Stimulated activated CD8-positive, alpha-beta memory T cell treated with anti-CD3 and anti-CD28 coated beads, Interleukin-15, amount 100 ng/mL, for 48 hours (primary cell): ENCODE measurements at regions not wholly inside any gene's neighbourhood (a gene's known extent, or its start where the extent isn't known, plus 50 kb on each side); places are given as distances from the start of the nearest gene placed in this dataset.
"Not testable (repeated sequence)": the region's sequence is repeated elsewhere in the genome, so short reads cannot be mapped to it uniquely, and the experiment has no call there.

Experiments
- DNase-seq, 2 donors: peaks; one replicate each; pipeline ENCODE4 v3.0.0-alpha.2; 2020; ENCODE audit warnings: low read depth in 2 of 2

GRCh38 chr7:79953130-79953529, 181.5 kb upstream of the GNAI1 start:
- DNase-seq: no peak

- DNase-seq: no peak
These were observed 182.2 kb upstream of the GNAI1 start for GRCh38 chr7:79952399-79952798.

- no peak for DNase-seq
These were observed 183.2 kb upstream of the GNAI1 start for GRCh38 chr7:79951415-79951814.

GRCh38 chr7:79949778-79950177, 184.9 kb upstream of the GNAI1 start:
- no peak for DNase-seq

GRCh38 chr7:79936281-79936983, 198.2 kb upstream of the GNAI1 start:
- DNase-seq: no peak

GRCh38 chr7:79934727-79935126, 199.9 kb upstream of the GNAI1 start:
- no peak for DNase-seq

- DNase-seq: no peak
These were observed 201.5 kb upstream of the GNAI1 start for GRCh38 chr7:79933144-79933543.

- DNase-seq: no peak
These were observed 204.0 kb upstream of the GNAI1 start for GRCh38 chr7:79930604-79931003.

GRCh38 chr7:79927116-79927515, 207.5 kb upstream of the GNAI1 start:
- no peak for DNase-seq

- DNase-seq: no peak
These were observed 210.7 kb upstream of the GNAI1 start for GRCh38 chr7:79923953-79924352.

GRCh38 chr7:79922894-79923293, 211.7 kb upstream of the GNAI1 start:
- DNase-seq: no peak

GRCh38 chr7:79921976-79922375, 212.7 kb upstream of the GNAI1 start:
- DNase-seq: no peak

- not testable (repeated sequence) for DNase-seq
These were observed 216.0 kb upstream of the GNAI1 start for GRCh38 chr7:79918632-79919031.

GRCh38 chr7:79915346-79915745, 219.3 kb upstream of the GNAI1 start:
- DNase-seq: not testable (repeated sequence)

GRCh38 chr7:79912213-79912633, 222.4 kb upstream of the GNAI1 start:
- DNase-seq: no peak

GRCh38 chr7:79911420-79911819, 223.2 kb upstream of the GNAI1 start:
- no peak for DNase-seq

GRCh38 chr7:79909176-79909575, 225.5 kb upstream of the GNAI1 start:
- no peak for DNase-seq

- no peak for DNase-seq
These were observed 237.5 kb upstream of the GNAI1 start for GRCh38 chr7:79897166-79897565.

- DNase-seq: no peak
These were observed 240.6 kb upstream of the GNAI1 start for GRCh38 chr7:79893991-79894390.

GRCh38 chr7:79882922-79883321, 251.7 kb upstream of the GNAI1 start:
- DNase-seq: no peak

- no peak for DNase-seq
These were observed 254.3 kb upstream of the GNAI1 start for GRCh38 chr7:79880312-79880711.

GRCh38 chr7:79877874-79878465, 256.7 kb upstream of the GNAI1 start:
- DNase-seq: no peak

- no peak for DNase-seq
These were observed 257.8 kb upstream of the GNAI1 start for GRCh38 chr7:79876848-79877252.

- no peak for DNase-seq
These were observed 259.8 kb upstream of the GNAI1 start for GRCh38 chr7:79874797-79875196.
